Motor neuron (in vitro differentiated cells): ENCODE measurements at regions not wholly inside any gene's neighbourhood (a gene's known extent, or its start where the extent isn't known, plus 50 kb on each side); places are given as distances from the start of the nearest gene placed in this dataset.

ENCODE experiments used
- ATAC-seq, 8 experiments: fragments of 200-7000 bp; cut with Tn5 transposase; replicated peaks in 6 of 8; 2 replicates each; pipeline ENCODE4 v1.8.0; 2021; ENCODE audit warnings: mild to moderate bottlenecking in 8 of 8, moderate library complexity in 8 of 8
- H3K27ac ChIP-seq, 2 donors: fragments of 250-450 bp; sonication (Bioruptor Pico); 2 replicates each; pipeline ENCODE4 v1.9.0; 2021; ENCODE audit warnings: antibody characterized with exemption in 2 of 2, mild to moderate bottlenecking in 2 of 2, moderate library complexity in 1 of 2
- H3K4me1 ChIP-seq, 2 donors: fragments of 250-450 bp; sonication (Bioruptor Pico); replicated peaks in 1 of 2; 2 replicates each; pipeline ENCODE4 v1.6.1; 2021; ENCODE audit warnings: antibody characterized with exemption in 2 of 2, mild to moderate bottlenecking in 2 of 2, moderate library complexity in 1 of 2
- H3K4me3 ChIP-seq, 5 donors: fragments of 250-450 bp; sonication (Bioruptor Pico); 2 replicates each; pipeline ENCODE4 v1.9.0; 2021; ENCODE audit warnings: antibody characterized with exemption in 5 of 5, mild to moderate bottlenecking in 5 of 5, moderate library complexity in 4 of 5
- WGBS, 10 experiments: fragments of 450-650 bp; shearing (Covaris generic); methylation state at CpG; one replicate each; pipeline ENCODE4 v1.0.0; 2022; 5-methylcytosine and 5-hydroxymethylcytosine counted together
- in situ Hi-C, 9 experiments: fragments of 400-800 bp; cut with MboI; loops; one replicate each; pipeline ENCODE4 v1.15.0; 2021; ENCODE audit warnings: low sequenced_read_pairs in 9 of 9, low pct_unique_long_range_greater_than_20kb in 2 of 9; ENCODE audit not compliant: unreplicated experiment in 9 of 9

DNA sequence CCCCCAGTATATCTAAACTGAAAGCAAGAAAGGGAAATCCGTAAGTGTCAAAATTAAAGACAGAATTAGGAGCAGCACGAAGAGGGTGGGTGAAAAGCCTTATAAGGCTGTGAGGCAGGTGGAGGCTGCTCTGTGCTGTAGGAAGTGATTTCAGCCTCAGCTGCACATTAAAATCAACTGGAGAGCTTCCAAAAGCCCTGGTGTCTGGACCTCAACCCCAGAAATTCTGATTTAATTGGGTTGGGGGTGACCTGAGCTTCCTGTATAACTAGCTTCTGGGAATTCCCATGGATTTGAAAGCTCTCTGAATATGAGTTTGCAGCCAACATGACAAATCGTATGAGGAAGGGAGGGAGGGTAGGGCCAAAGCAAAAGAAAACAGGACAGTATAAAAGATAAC, 242.4 kb upstream of the TMTC4 start:
- in situ Hi-C loops, result no loop called here
- Histone ChIP-seq H3K4me3 (no peak overlapping the region), H3K4me1 (peaks cover 0 to 9% of the 10 kb centered on the region in 2 donors), H3K27ac (no peak overlapping the region)
- ATAC-seq, result no peak
- WGBS, 10 experiments, result 4 to 100% (median 60%) methylated on average over 1 to 3 of the region's 3 CpGs; no CpG with 5 or more reads in 2 of the 10 experiments

DNA sequence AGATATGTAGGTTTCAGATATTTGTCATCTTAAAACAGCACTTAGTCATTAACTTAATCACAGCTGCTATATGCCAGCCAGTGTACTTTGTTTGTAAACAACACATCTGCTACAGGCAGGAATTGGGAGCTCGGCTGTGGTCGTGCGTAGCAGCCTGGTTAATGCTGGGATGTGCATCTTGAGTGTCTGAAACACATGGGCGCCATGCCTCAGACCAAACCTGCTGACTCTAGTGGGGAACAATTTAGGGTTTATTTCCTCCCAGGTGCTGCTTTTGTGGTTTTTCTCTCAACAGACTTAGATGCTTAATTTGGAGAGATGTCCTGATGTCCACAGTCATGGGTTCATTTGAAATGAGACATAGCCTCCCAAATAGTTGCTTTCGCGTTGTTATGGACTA, 238.5 kb upstream of the TMTC4 start:
- in situ Hi-C loops, result no loop called here
- Histone ChIP-seq H3K27ac (no peak overlapping the region), H3K4me3 (no peak overlapping the region), H3K4me1 (no peaks in the 10 kb centered on the region)
- WGBS, 10 experiments, result 0 to 60% (median 0%) methylated on average over 1 to 4 of the region's 6 CpGs; no CpG with 5 or more reads in 5 of the 10 experiments
- no peak for ATAC-seq

DNA sequence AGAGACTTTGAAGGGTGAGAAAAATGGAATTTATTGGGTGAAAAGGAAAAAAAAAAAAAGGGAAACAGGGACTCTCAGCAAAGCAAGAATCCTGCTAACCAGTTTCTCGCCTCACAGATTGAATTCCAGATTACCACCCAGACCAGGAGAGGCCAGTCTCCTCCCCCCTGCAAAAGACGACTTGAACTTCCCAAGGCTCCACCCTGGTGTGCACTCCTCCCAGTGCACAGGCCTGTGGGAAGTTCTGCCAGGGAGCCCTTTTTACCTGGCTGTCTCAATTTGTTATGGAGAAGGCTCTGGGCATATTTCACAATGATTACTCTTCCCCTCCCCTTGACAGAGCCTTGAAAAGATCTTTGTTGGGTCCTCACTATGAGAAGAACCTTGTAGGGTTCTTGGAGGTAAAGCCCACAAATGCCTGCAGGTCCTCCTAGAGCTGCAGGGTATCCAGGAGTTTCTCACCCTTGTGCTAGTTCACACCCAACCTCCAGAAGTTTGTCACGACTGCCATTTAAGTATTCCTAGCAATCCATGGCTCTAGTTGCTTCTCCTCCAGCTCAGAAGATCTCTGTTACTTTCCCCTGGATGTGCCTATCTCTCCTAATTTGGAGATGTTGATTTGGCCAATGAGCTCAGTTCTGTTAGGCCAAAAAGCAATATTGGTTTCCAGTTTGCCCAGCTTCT, 229.8 kb upstream of the TMTC4 start:
- in situ Hi-C loops, result no loop called here
- H3K4me3 ChIP-seq, result no peak overlapping the region
- no peaks in the 10 kb centered on the region for H3K4me1 ChIP-seq
- 0 to 100% (median 8%) methylated on average over 1 to 2 of the region's 3 CpGs; no CpG with 5 or more reads in 3 of the 10 experiments for whole genome bisulfite sequencing, 10 experiments
- no peak for ATAC-seq
- no peak overlapping the region for H3K27ac ChIP-seq

DNA sequence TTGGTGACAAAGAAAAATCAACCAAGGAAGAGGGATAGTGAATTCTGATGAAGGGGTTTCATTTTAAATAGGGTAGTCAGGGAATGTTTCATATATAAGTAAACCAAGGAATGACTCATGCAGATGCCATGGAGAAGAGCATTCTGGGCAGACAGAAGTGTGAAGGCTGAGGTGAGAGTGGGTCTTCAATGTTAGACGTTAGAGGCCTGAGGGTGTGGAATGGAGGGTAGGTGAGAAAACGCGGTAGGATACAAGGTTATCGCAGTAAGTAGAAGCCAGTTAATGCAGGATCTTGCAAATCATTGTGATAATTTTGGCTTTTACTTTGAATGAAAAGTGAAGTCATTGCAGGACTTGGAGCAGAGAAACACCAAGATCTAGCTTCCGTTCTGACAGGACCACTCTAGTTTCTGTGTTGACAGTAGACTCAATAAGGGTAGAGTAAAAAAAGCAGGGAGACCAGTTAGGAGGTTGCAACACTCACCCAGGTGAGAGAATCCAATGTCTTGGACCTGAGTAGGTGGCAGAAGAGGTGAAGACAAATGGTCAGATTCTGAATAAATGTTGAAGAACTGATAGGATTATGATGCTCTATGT, 225.2 kb upstream of the TMTC4 start:
- ATAC-seq, result no peak
- in situ Hi-C loops, result no loop called here
- 0 to 100% (median 56%) methylated on average over 1 to 5 of the region's 5 CpGs; no CpG with 5 or more reads in 1 of the 10 experiments for WGBS, 10 experiments

DNA sequence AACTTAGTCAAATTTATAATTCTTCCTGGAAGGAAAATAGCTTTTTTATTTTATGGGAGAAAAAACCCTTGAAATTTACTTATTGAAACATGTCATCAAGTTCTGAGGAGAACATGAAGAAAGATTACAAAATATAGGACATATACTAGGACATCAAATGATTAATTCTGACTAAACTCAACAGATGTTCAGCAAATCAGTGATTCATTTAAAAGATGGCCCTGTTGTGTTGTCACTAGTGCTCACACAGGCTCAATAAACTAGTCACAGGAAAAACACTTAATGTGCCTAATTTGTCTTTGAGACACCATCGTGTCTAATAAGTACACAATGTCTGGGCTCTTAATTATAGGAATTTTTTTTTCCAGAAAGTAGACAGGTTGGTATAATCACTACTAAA, 223.8 kb upstream of the TMTC4 start:
- in situ Hi-C loops, result no loop called here
- Histone ChIP-seq H3K27ac (no peak overlapping the region), H3K4me3 (no peak overlapping the region), H3K4me1 (no peaks in the 10 kb centered on the region)
- WGBS, 10 experiments, result 0 to 100% (median 62%) methylated on average over 1 of the region's 1 CpG; no CpG with 5 or more reads in 2 of the 10 experiments
- ATAC-seq, result peak in 1 of 8 experiments; percentile 8

More for the DNA sequence above, 225.2 kb upstream of the TMTC4 start:
- Histone ChIP-seq H3K4me1 (no peaks in the 10 kb centered on the region), H3K4me3 (no peak overlapping the region), H3K27ac (no peak overlapping the region)

DNA sequence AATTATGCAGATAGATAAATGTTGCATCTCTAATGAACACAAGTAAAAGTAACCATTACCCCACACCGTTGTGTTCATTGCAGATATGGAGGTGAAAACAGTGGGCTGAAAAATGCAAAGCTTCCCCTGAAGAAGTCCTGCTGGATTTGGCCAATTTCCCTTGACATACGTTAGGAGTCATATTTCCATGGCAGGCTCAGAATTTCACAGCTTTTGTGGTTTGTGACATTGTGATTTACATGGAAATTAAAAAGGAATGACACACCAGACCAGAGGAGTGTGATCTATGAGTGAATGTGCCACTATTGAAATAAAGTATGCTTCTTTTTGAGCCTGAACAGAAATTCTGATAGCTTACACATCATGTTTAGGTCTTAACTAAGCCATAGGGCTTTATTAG, 221.1 kb upstream of the TMTC4 start:
- no peak for ATAC-seq
- H3K4me3 ChIP-seq, result no peak overlapping the region
- WGBS, 10 experiments, result 0 to 100% (median 86%) methylated on average over 1 of the region's 2 CpGs; no CpG with 5 or more reads in 1 of the 10 experiments
- H3K4me1 ChIP-seq, result no peaks in the 10 kb centered on the region
- in situ Hi-C loops, result no loop called here
- no peak overlapping the region for H3K27ac ChIP-seq

DNA sequence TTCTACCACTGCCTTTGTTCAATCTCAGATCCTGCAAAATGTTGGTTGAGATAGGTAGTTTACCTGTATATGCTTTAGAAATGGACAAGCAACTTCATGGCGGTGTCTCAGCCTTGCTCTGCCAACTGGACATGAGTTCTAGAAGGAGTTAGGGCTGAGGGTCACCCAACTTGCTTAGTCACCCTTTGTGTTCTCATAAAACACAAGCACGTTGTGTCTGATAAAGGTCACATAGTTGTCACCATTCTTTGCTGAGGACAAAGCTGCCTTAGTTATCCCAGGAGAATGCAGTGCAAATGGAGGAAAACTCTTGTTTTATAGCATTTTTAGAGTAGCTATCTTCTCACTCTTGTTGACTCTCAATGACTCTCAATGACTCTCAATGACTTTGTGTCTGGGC, 218.4 kb upstream of the TMTC4 start:
- Histone ChIP-seq H3K4me1 (peaks cover 0 to 2% of the 10 kb centered on the region in 2 donors), H3K4me3 (no peak overlapping the region), H3K27ac (no peak overlapping the region)
- in situ Hi-C loops, result no loop called here
- no peak for ATAC-seq
- WGBS, 10 experiments, result 0 to 50% (median 11%) methylated on average over 1 to 2 of the region's 2 CpGs; no CpG with 5 or more reads in 2 of the 10 experiments

DNA sequence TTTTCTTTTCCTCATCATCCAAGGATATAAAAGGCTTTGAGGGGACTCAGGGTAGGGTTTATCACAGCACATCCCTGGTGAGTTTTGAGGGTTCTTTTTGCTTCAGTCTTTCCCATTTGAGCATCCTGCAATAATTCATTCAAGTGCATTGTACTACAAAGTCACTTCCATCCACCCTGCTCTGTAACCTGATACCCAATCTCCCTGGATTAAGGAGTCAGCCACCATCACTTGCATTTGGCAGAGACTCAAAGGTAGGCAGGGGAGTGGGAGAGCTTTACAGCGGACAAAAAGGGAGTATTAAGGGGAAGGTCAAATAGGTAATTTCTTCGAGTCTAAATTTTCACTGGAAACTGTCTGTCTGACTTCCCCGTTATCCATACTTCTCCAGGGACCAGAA, 216.1 kb upstream of the TMTC4 start:
- no peak overlapping the region for H3K27ac ChIP-seq
- in situ Hi-C loops, result no loop called here
- no peak for ATAC-seq
- whole genome bisulfite sequencing, 10 experiments, result 47 to 100% (median 90%) methylated on average over 1 to 3 of the region's 3 CpGs; no CpG with 5 or more reads in 4 of the 10 experiments
- H3K4me3 ChIP-seq, result no peak overlapping the region
- peaks cover 0 to 15% of the 10 kb centered on the region in 2 donors for H3K4me1 ChIP-seq

DNA sequence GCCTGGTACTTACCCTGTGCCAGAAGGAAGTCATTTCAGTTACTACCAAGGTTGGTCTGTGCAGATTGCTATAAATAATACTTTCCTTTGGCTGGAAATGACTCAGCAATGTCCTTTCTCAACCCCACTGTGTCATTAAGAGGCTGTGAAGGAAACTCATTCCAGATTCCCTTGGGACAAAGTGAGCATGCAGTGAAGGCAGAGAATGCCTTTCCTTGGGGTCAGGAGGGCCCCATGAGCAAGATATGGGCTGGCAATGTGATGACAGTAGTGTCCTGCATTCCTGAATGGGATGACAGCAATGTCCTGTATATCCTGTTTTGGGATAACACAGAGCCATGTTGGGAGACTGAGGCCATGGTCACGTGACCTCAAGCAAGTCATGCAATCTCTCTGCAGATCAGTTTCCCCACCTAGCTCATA, 213.1 kb upstream of the TMTC4 start:
- in situ Hi-C loops, result no loop called here
- WGBS, 10 experiments, result 57 to 100% (median 86%) methylated on average over 1 of the region's 1 CpG; no CpG with 5 or more reads in 3 of the 10 experiments
- no peak overlapping the region for H3K4me3 ChIP-seq
- peak in 7 of 8 experiments; percentile 29 to 99 (median 97) for ATAC-seq
- H3K27ac ChIP-seq, result no peak overlapping the region
- peaks cover 0 to 15% of the 10 kb centered on the region in 2 donors for H3K4me1 ChIP-seq

DNA sequence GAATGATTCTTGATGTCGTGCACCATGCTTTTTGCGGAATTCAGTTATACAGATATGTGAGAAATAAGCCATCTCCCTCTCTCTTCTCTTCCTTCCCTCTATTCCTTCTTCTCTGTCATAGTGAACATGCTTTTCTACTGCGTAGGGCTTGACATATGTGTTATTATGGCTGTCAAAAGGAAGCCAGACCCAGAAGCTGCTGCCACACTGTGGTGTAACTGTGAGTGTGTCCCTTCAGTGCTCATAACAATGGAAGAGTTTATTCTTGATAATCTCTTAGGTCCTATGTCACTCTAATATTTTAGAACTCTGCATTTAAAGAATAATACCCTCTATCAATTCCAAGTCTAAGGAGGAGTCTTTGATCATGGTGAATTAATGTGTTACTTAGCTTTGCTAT, 208.9 kb upstream of the TMTC4 start:
- Histone ChIP-seq H3K27ac (no peak overlapping the region), H3K4me1 (peaks cover 3 to 22% of the 10 kb centered on the region in 2 donors), H3K4me3 (no peak overlapping the region)
- in situ Hi-C loops, result no loop called here
- WGBS, 10 experiments, result 77 to 100% (median 92%) methylated on average over 1 to 3 of the region's 3 CpGs; no CpG with 5 or more reads in 4 of the 10 experiments
- no peak for ATAC-seq

DNA sequence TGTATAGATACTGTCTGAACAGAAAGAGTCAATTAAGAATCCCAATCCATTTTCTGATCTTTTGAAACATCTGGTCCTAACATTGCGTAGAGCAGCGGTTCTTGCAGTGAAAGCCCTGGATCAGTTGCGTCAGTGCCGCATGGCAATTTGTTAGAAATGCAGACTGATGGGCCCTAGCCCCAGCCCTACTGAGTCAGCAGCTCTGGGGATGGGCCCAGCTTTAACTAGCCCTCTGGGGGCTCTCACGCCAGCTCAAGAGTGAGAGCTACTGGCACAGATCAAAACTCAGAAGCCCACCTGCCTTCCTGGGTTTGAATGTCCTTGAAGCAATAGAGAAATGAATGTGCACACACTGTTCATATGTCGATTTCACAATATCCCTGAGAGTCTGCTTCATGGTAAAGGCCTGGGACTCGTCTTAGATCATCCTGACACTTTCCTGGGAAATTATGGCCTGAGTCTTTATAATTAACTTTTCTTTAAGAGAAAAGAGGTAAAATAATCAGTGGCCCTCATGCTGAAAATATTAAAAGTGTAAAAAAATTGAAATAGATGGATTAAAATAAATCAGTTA, 206.8 kb upstream of the TMTC4 start:
- peak in 2 of 8 experiments; percentile 73 to 93 for ATAC-seq
- 10 to 100% (median 91%) methylated on average over 1 to 7 of the region's 7 CpGs; no CpG with 5 or more reads in 1 of the 10 experiments for WGBS, 10 experiments
- Histone ChIP-seq H3K27ac (no peak overlapping the region), H3K4me3 (no peak overlapping the region), H3K4me1 (peaks cover 3 to 8% of the 10 kb centered on the region in 2 donors)
- in situ Hi-C loops, result no loop called here

DNA sequence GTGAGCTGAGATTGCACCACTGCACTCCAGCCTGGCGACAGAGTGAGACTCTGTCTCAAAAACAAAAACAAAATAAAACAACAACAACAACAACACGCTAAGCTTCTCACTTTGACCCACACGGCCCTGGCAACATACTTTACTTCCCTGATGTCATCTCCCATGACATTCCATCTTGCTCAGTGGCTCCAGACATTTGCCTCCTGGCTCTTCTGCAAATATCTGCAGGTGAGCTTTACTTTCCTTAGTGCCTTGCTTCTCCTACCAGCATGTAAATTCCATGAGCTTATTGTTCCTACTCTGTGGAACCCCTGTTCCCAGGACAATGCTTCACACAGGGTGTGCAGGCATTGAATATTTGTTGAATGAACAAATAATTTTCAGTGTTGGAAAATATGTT, 205.6 kb upstream of the TMTC4 start:
- in situ Hi-C loops, result no loop called here
- Histone ChIP-seq H3K4me3 (no peak overlapping the region), H3K27ac (no peak overlapping the region), H3K4me1 (peaks cover 3 to 8% of the 10 kb centered on the region in 2 donors)
- no peak for ATAC-seq
- 29 to 100% (median 52%) methylated on average over 1 to 3 of the region's 3 CpGs; no CpG with 5 or more reads in 6 of the 10 experiments for WGBS, 10 experiments

DNA sequence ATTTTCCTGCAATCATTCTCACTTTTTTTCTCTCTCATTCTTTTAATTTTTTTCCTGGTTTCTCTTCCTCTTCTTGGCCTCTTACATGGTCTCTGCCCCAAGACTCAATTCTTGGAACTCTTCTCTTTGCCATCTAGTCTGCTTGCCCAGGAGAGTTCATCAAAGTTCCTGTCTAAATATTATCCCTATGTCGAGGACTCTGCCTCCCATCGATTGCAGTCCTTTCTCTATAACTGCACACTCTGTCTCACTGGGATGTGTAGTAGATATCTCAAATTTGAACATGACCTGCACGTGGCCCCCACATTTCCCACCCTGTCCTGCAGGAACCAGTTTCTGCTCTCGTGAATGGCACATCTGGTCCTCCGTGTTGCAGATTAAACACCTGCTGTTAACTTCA, 204.7 kb upstream of the TMTC4 start:
- 0 to 100% (median 84%) methylated on average over 1 to 5 of the region's 5 CpGs; no CpG with 5 or more reads in 2 of the 10 experiments for WGBS, 10 experiments
- in situ Hi-C loops, result no loop called here
- Histone ChIP-seq H3K4me1 (peaks cover 3 to 8% of the 10 kb centered on the region in 2 donors), H3K27ac (no peak overlapping the region), H3K4me3 (no peak overlapping the region)
- no peak for ATAC-seq
